HG03196 (cell line): ENCODE measurements at regions not wholly inside any gene's neighbourhood (a gene's known extent, or its start where the extent isn't known, plus 50 kb on each side); places are given as distances from the start of the nearest gene placed in this dataset.

ENCODE experiments used
- ATAC-seq: cut with Tn5 transposase; IDR thresholded peaks from one replicate; pipeline ENCODE4 v1.9.1; 2021; ENCODE audit not compliant: unreplicated experiment

- ATAC-seq: no peak
Observed at GRCh38 chr9:89655990-89656657, 51.3 kb downstream of the GADD45G start.

DNA sequence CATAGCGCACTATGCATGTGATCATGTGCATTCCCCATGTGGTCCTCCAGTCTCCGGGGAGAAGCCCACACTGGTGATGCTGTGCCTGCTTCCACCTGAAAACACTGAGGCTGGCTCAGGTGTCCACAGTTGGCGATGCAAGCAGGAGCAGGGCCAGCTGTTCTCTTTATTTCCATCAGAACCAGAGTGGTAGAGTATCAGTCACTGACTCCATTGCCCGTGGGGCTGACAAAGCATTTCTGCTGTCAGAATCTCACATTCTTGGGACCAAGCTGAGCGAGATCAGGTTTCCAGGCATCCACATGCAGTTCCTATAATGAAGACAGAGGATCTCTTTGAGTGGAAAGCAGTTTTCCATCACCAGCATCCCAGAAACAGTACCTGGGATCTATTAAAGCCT, 52.5 kb downstream of the GADD45G start:
- no peak for ATAC-seq

DNA sequence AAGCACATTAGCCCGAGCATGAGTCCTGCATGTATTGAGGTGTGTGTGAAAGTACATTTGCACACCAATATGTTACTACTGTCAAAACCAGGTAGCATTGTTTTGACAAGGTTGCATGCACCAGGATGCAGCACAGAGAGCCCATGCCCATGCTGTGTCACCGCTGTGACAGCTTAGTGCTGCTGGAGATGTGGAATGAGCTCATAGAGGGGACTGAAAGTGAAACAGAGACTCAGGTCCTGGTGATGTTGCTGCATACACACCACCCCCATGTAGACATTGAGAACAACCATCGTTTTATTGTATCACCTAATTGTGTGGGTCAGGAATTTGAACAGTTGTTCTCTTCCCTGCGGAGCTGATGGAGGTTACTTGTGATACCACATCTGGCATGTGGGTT, 53.0 kb downstream of the GADD45G start:
- ATAC-seq: no peak

GRCh38 chr9:89658401-89658800, 53.6 kb downstream of the GADD45G start:
- ATAC-seq: no peak

DNA sequence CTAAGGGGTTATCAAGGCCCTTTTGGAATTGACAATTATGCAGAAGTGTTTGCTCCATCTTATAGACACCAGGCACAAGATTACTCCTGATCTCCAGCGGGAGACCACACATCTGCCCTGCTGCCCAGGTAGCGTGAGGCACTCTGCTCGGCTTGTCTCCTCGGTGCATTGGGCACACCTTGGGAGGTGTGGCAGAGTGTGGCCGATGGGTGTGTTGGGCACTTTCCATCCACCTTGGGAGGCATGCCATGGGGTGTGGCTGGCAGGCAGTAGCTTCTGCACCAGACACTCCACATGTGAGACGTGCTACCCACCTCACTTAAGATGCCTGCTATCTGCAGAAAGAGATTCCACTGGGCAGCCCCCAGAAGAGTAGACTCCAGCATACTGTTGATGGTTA, 54.1 kb downstream of the GADD45G start:
- no peak for ATAC-seq

DNA sequence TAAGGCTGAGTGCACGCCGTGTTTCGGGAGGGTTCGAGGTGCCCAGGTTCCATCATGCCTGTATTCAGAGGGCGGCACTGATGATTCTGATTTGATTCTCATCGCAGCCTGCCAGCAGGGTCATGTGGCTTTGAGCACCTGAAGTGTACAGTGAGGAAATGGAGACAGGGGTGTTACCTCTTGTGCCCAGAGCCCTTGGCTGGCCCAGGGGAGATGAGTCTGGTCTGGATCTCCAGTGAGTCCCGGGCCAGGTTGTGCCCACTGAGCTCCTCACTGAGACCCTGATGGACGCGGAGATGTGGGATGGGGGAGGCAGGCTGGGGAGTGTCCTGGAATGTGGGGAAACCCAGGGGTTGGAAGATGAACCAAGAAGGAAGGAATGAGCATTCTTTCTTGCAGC, 54.7 kb downstream of the GADD45G start:
- no peak for ATAC-seq

GRCh38 chr9:89659891-89660685, 55.3 kb downstream of the GADD45G start:
- no peak for ATAC-seq

DNA sequence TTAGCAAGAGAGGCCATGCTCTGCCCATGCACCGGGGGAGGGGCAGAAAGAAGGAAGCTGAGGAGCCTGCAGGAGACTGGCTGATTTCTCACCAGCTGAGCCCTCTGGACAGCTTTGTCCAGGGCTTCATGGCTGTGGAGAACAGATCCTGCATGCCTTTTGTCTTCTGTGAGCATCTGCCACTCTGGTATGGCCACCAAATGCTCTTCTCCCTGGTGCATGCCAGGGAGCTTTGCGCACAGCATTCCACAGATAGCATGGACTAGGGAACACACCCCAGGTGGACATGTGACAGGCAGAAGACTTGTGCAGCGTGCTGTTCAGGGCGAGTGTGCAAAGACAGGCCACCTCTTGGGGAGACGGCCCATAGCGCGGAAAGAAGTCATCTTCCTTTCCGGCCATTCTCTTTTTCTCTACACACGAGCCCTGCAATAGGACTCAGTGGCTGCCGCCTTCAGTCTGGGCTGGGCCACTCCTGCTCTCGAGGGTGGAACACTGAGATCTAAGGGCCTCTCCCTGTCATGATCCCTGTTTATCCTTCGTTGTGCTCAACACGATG, 56.7 kb downstream of the GADD45G start:
- no peak for ATAC-seq

DNA sequence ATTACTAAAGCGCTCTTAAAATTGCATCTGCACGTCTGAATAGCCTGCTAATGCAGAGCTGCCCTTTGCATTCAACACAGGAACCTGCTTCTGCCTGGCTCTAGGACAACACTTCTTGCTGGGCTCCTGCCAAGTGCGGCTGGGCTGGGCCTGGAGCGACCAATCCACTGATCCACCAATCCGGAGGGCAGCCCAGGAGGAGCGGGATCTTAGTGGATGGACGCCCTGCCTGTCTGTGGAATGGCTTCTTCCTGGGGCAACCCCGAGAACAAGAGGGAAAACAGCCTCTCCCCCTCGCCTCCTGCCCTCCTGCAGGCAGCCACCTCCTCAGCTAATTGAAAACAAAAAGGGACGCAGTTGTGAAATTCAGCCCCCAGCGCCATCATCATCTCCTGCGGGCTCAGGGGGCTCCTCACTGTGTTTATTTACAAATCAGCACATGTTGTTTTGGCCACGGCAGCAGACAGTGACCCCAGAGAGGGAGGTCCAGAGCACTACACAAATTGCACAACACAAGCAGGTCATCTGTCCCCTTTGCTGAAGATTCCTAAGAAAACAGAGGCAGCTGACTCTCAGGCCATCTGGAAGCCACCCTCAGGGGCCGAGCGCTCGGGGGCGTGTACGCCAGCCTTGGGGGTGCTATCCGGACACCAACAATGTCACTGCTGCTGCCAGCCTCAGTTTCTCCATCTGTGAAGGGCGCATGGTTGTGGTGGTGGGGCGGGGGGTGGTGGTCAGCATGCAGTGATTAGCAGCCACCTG, 57.3 kb downstream of the GADD45G start:
- no peak for ATAC-seq

DNA sequence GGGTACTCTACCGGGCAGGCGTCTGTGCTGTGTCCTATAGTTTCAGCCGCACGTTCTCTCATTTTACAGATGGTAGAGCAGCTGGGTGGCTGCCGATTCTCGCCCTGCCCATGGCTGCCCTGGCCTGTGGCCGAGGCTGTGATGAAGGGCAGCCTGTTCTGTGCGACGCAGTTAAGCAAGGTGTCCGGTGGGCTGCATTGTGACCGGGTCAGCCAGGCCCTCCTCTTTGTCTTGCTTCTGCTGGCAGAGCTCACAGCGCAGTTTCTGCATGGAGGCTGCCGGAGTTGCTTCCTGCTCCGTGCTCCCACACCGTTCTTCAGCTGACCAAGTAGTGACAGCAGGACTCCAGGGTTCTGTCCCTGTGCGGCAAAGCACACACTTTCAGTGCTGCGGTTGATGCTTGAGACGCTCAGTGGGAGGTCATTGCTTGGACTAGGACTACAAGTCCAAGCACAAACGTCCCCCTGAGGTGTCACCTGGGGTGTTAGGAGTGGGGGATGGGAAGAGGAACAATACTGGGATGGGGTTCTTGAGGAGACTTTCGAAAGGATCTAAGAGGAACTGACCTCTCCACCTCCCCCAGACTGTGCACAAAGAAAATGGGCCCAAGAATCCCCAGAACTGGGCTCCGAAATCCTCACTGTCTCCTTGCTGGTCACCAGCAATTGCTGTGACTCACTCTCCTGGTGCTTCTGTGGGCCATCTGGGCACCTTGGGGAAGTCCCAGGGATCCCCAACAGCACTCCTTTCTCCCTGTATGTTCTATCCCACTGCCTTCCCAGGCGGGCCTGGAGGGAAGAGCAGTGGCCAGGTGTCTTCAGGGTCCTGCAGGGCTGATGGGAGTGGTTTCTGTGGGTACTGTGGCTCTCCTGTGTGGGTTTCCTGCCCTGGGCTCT, 58.2 kb downstream of the GADD45G start:
- no peak for ATAC-seq

GRCh38 chr9:89663614-89663970, 58.8 kb downstream of the GADD45G start:
- ATAC-seq: no peak

- no peak for ATAC-seq
Observed at GRCh38 chr9:89664010-89664409, 59.2 kb downstream of the GADD45G start.

DNA sequence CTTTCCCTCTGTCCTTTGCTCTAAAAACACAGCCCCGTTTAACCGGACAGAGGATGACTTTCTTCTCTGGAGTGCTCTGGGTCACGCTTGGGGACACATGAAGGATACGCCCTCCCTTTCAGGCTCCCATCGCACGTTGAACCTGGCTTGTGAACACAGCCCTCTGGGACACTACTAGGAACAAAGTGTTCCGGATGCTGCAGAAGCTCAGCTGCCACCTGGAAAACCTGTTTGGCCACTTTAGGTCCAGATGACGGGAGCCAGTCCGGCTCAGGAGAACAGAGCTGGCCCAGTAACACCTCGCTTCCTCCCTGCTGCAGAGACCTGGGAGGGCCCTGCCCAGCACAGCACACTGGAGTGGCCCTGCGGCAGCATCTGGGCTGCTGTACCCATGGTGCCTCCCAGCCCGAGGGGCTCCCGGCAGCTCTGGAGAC, 60.1 kb downstream of the GADD45G start:
- ATAC-seq: no peak

- no peak for ATAC-seq
Observed at GRCh38 chr9:89666364-89666763, 61.6 kb downstream of the GADD45G start.

DNA sequence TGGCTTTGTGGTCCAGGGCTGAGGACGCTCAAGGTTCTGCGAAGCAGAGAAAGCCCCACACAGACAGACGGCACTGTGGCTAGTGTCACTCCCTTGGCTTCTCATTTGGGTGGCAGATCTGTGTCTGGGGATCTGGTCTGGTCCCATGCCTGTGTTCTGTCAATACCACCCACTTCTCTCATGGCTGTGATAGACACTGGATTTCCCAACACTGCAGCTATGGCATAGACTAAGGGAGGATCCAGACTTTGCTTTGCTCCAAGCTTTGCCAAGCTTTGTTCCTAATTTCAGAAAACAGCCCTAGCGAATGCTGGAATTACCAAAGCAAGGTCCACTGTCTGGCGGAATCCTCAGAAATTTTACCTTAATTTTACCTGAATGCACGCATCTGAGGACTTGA, 62.1 kb downstream of the GADD45G start:
- ATAC-seq: no peak

DNA sequence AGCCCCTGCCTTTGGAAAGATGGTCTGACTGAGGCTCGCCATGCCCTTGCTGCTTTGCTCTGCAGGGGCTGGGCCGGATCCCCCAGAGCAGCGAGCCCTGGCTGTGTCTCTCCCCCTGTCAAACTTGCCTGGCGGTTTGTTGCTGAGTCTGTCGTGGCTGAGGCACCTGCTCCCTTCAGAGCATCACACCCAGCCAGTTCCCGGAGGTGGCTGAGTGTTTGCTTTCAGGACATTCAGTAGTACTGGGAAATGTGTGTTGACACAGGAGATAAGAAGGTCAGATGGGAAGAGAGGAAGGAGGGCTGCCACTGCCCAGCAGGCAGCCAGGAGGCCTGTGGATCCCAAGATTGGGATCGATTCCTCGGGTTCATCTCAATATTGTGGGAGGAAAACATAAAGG, 62.9 kb downstream of the GADD45G start:
- ATAC-seq: no peak

- ATAC-seq: no peak
Observed at GRCh38 chr9:89668216-89668865, 63.5 kb downstream of the GADD45G start.

GRCh38 chr9:89668866-89669246, 64.0 kb downstream of the GADD45G start:
- ATAC-seq: no peak

GRCh38 chr9:89669361-89669842, 64.6 kb downstream of the GADD45G start:
- ATAC-seq: no peak

DNA sequence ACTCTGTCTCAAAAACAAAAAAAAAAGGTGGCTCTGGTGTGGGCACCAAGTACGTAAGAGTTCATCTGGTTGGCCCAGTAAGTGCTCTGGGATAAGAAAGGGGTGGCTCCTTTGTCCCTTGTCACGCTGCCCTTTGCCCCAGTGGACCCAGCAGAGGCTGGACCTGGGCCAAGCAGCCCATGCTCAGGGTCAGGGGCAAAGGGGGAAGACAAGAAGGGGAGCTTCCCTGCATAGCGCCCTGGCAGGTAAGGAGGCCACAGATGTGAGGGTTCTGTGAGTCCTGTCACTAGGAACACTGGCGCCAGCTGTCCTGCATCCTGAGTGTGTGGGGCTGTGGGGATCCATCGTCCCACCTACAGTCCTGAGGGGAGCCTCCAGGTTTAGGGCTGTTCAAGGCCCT, 65.3 kb downstream of the GADD45G start:
- no peak for ATAC-seq
